GM12878 (cell line): ENCODE measurements at regions not wholly inside any gene's neighbourhood (a gene's known extent, or its start where the extent isn't known, plus 50 kb on each side); places are given as distances from the start of the nearest gene placed in this dataset.

Source experiments
- BCLAF1 ChIP-seq: fragments of 450-650 bp; IDR thresholded peaks from 2 replicates; pipeline ENCODE4 v1.6.1; 2017; ENCODE audit warnings: antibody characterized with exemption, mild to moderate bottlenecking, moderate library complexity
- EP300 ChIP-seq, 2 experiments: fragments of 150-350 bp in 1 of 2; IDR thresholded peaks; 2 replicates each; pipeline ENCODE4 v1.6.1; 2011 to 2012; ENCODE audit warnings: low read depth in 2 of 2, low read length in 2 of 2, borderline replicate concordance in 1 of 2, improper control_type of control experiment in 1 of 2, inconsistent platforms in 1 of 2; ENCODE audit not compliant: control insufficient read depth in 1 of 2
- ETV6 ChIP-seq, 2 experiments: fragments of 450-650 bp in 1 of 2; IDR thresholded peaks in 1 of 2; conservative IDR thresholded peaks in 1 of 2; 2 replicates each; pipeline ENCODE4 v1.6.1; 2014; ENCODE audit warnings: antibody characterized with exemption in 1 of 2, borderline replicate concordance in 1 of 2, low read depth in 1 of 2, mild to moderate bottlenecking in 1 of 2, moderate library complexity in 1 of 2
- NFYB ChIP-seq: IDR thresholded peaks from 2 replicates; pipeline ENCODE4 v1.6.1; 2011; ENCODE audit warnings: low read depth, mild to moderate bottlenecking, low read length, improper control_type of control experiment, moderate library complexity; ENCODE audit not compliant: insufficient read depth
- PBX3 ChIP-seq: IDR thresholded peaks from 2 replicates; pipeline ENCODE4 v1.6.1; 2011; ENCODE audit warnings: mild to moderate bottlenecking, low read depth, low read length, moderate library complexity; ENCODE audit not compliant: insufficient replicate concordance
- PRDM15 ChIP-seq: fragments of 450-650 bp; formaldehyde crosslinking; IDR thresholded peaks from 2 replicates; pipeline ENCODE4 v1.4.0; 2020; ENCODE audit warnings: mild to moderate bottlenecking, moderate library complexity
- RB1 ChIP-seq: fragments of 450-650 bp; formaldehyde crosslinking; IDR thresholded peaks from 2 replicates; pipeline ENCODE4 v1.6.1; 2017; ENCODE audit warnings: mild to moderate bottlenecking, borderline replicate concordance
- RELB ChIP-seq: fragments of 450-650 bp; IDR thresholded peaks from 2 replicates; pipeline ENCODE4 v1.6.1; 2017; ENCODE audit warnings: low read depth, mild to moderate bottlenecking, moderate library complexity
- SMARCA5 ChIP-seq: fragments of 450-650 bp; IDR thresholded peaks from 2 replicates; pipeline ENCODE4 v1.6.1; 2017; ENCODE audit warnings: mild to moderate bottlenecking
- STAT3 ChIP-seq: IDR thresholded peaks from 2 replicates; pipeline ENCODE4 v1.6.1; 2011; ENCODE audit warnings: low read depth, low read length, improper control_type of control experiment
- TBL1XR1 ChIP-seq: IDR thresholded peaks from 2 replicates; pipeline ENCODE4 v1.6.1; 2012; ENCODE audit warnings: low read depth, low read length, improper control_type of control experiment
- WRNIP1 ChIP-seq: IDR thresholded peaks from 2 replicates; pipeline ENCODE4 v1.6.1; 2011; ENCODE audit warnings: low read depth, low read length, improper control_type of control experiment, borderline replicate concordance
- ZBED1 ChIP-seq: IDR thresholded peaks from 2 replicates; pipeline ENCODE4 v1.6.1; 2016; ENCODE audit warnings: borderline replicate concordance

GRCh38 chr2:139610512-139610911 is 830.3 kb upstream of the NXPH2 start (continued):
- TF ChIP-seq BCLAF1: no peak
- TF ChIP-seq PBX3: no peak
- TF ChIP-seq STAT3: no peak
- no peak for TF ChIP-seq ZBED1
- TF ChIP-seq TBL1XR1: no peak
- TF ChIP-seq NFYB: no peak
- no peak for TF ChIP-seq WRNIP1
- no peak for TF ChIP-seq SMARCA5
- TF ChIP-seq RB1: no peak
- no peak for TF ChIP-seq RELB
- no peak for TF ChIP-seq ETV6 (conservative IDR thresholded peaks at IDR 0.05 in 1 of 2, IDR thresholded peaks at IDR 0.05 in 1 of 2; ENCODE audit: borderline replicate concordance in 1 of 2, low read depth in 1 of 2)
- TF ChIP-seq PRDM15: no peak
- TF ChIP-seq EP300 (IDR thresholded peaks at IDR 0.05; ENCODE audit: borderline replicate concordance in 1 of 2, control insufficient read depth in 1 of 2, low read depth in 2 of 2, low read length in 2 of 2): no peak
